ENCODE measurements at regions not wholly inside any gene's neighbourhood (a gene's known extent, or its start where the extent isn't known, plus 50 kb on each side); places are given as distances from the start of the nearest gene placed in this dataset.
"Not testable (repeated sequence)": the region's sequence is repeated elsewhere in the genome, so short reads cannot be mapped to it uniquely, and the experiment has no call there.

DNA sequence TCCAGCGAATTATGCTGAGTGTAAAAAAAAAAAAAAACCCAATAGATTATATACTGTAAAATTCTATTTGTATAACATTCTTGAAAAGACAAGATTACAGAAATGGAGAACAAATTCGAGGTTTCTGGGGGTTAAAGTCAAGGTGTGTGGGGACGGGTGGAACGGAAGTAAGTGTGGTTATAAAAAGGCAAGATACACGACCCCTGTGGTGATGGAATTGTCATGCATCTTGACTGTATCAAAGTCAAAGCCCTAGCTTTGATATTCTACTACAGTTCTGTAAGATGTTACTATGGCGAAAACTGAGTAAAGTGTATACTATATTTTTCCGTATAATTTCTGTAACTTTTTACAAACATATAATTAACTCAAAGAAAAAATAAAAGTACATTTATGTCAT is 718.2 kb upstream of the PCDH15 start:
- H3K4me3 ChIP-seq (ENCODE audit: control insufficient read depth, low read depth, low read length): no peak overlapping the region
- TF ChIP-seq, protein P1, sequence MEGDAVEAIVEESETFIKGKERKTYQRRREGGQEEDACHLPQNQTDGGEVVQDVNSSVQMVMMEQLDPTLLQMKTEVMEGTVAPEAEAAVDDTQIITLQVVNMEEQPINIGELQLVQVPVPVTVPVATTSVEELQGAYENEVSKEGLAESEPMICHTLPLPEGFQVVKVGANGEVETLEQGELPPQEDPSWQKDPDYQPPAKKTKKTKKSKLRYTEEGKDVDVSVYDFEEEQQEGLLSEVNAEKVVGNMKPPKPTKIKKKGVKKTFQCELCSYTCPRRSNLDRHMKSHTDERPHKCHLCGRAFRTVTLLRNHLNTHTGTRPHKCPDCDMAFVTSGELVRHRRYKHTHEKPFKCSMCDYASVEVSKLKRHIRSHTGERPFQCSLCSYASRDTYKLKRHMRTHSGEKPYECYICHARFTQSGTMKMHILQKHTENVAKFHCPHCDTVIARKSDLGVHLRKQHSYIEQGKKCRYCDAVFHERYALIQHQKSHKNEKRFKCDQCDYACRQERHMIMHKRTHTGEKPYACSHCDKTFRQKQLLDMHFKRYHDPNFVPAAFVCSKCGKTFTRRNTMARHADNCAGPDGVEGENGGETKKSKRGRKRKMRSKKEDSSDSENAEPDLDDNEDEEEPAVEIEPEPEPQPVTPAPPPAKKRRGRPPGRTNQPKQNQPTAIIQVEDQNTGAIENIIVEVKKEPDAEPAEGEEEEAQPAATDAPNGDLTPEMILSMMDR (conservative IDR thresholded peaks at IDR 0.05; ENCODE audit: control insufficient read depth, insufficient read depth, low read depth, low read length): no peak
- no peak for DNase-seq (ENCODE audit: low read depth)

- not testable (repeated sequence) for DNase-seq (ENCODE audit: low read depth); H3K4me3 ChIP-seq (ENCODE audit: control insufficient read depth, low read depth, low read length)
These were observed 717.4 kb upstream of the PCDH15 start for GRCh38 chr10:55518416-55518815.

GRCh38 chr10:55509168-55509567 is 708.1 kb upstream of the PCDH15 start:
- no peak overlapping the region for H3K4me3 ChIP-seq (ENCODE audit: control insufficient read depth, low read depth, low read length)
- TF ChIP-seq, protein P1 (conservative IDR thresholded peaks at IDR 0.05; ENCODE audit: control insufficient read depth, insufficient read depth, low read depth, low read length): no peak
- DNase-seq (ENCODE audit: low read depth): no peak

GRCh38 chr10:55500931-55501559 is 700.0 kb upstream of the PCDH15 start:
- no peak overlapping the region for H3K4me3 ChIP-seq (ENCODE audit: control insufficient read depth, low read depth, low read length)
- DNase-seq (ENCODE audit: low read depth): peak; percentile 12
- TF ChIP-seq, protein P1 (conservative IDR thresholded peaks at IDR 0.05; ENCODE audit: control insufficient read depth, insufficient read depth, low read depth, low read length): peak; percentile 43

DNA sequence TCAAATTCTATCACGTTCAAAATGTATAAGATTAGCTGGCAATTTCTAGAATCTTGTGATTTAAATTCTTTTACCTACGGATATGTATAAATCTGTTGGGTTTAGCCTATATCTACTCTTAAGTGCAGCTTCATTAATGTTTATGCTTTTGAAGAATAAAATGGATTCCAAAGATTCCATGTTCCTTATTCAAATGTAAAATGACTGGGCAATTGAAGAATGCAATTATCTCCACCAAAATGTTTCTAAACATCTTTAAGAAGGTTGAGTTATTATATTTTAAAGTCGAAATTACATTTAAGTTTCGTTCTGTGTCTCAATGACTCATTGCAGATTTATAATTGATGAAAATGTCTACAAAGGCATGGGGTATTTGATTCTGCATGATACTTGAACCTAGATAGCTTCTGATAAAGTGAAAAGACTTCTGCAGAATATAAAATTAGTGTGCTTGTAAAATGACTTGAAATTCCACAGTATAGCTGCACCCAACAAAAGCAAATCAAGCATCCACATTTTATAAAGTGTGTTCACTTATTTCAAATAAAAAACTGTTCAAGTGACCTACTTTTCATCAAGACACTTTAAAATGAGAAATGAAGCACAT is 697.0 kb upstream of the PCDH15 start:
- no peak for DNase-seq (ENCODE audit: low read depth)
- H3K4me3 ChIP-seq (ENCODE audit: control insufficient read depth, low read depth, low read length): no peak overlapping the region
- TF ChIP-seq, protein P1 (conservative IDR thresholded peaks at IDR 0.05; ENCODE audit: control insufficient read depth, insufficient read depth, low read depth, low read length): no peak

GRCh38 chr10:55495555-55495954 is 694.5 kb upstream of the PCDH15 start:
- no peak overlapping the region for H3K4me3 ChIP-seq (ENCODE audit: control insufficient read depth, low read depth, low read length)
- TF ChIP-seq, protein P1 (conservative IDR thresholded peaks at IDR 0.05; ENCODE audit: control insufficient read depth, insufficient read depth, low read depth, low read length): no peak
- no peak for DNase-seq (ENCODE audit: low read depth)

DNA sequence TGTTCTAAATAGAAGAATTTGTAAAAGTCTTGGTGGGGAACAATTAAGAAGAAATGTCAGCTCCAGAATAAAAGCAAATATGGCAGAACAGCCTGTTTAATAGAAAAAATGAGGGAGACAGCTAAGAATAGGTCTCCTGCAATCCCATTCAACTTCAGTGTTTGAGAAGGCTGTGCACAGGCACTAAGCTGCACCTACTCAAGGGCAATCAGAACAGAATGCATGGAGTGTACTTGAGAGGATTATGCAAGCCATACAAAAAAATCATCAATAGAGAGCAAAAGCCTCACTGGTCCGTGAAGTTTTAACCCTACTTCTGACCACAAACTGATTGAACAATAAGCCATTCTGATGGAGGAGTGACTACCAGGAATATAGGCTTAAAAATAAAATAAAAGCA is 690.7 kb upstream of the PCDH15 start:
- DNase-seq (ENCODE audit: low read depth): no peak
- TF ChIP-seq, protein P1 (conservative IDR thresholded peaks at IDR 0.05; ENCODE audit: control insufficient read depth, insufficient read depth, low read depth, low read length): no peak
- H3K4me3 ChIP-seq (ENCODE audit: control insufficient read depth, low read depth, low read length): no peak overlapping the region

All from fibroblast of mammary gland (primary cell).